ENCODE measurements at regions not wholly inside any gene's neighbourhood (a gene's known extent, or its start where the extent isn't known, plus 50 kb on each side); places are given as distances from the start of the nearest gene placed in this dataset.

DNA sequence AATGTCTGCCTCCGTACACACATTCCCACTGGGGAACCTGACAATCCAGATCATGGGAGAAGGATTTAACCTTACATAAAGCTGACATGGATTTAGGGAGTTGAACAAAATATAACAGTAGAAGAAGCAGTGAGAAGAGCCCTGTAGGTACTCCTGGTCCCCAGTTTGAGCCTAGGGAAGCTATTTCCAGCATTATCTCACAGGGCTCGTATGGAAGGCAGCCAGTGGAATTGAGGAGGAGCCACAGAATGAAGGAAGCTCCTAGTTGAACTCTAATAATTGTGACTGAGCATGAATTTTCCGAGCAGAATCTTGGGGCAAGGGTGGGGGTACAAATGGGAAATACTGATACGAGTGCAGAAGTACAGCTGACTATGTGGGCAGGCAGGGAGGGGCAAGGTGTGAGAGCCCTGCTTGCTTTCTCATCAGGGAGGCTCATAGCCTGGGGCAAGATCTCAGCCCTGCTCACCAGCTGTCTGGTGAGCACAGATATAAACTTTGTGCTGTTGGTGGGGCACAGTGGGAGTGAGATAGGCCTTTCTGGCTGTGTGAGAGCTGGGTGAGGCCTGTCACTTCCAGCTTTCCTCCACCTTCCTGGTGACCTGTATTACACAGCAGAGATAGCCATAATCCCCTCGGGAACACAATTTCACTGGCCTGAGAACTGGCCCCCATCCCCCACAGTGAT is 290.7 kb upstream of the IL12B start:
- no peak overlapping the region for H3K4me3 ChIP-seq (ENCODE audit: low read depth, low read length)
- DNase-seq (ENCODE audit: low read depth): no peak

- DNase-seq (ENCODE audit: low read depth): no peak
- H3K4me3 ChIP-seq (ENCODE audit: low read depth, low read length): no peak overlapping the region
Observed at GRCh38 chr5:159628703-159629102, 287.6 kb upstream of the ADRA1B start.

GRCh38 chr5:159629158-159629557 is 287.1 kb upstream of the ADRA1B start:
- DNase-seq (ENCODE audit: low read depth): no peak
- no peak overlapping the region for H3K4me3 ChIP-seq (ENCODE audit: low read depth, low read length)

DNA sequence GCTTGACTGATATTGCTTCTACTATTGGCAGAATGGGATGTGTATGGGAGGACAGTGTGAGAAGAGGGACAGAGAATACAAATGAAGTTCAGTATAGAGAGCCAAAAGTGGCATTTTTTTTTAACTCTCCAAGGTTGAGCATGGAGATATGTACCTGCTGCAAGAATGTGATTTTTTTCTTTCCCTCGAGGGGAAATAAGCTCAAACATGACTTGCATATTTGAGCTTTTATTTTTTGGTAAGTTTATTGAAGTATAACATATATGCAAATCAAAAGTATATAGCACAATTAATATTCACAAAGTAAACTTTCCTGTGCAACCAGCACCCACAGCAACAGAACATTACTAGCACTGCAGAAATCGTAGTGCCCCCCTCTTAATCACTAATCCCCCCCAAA is 285.7 kb upstream of the ADRA1B start:
- no peak overlapping the region for H3K4me3 ChIP-seq (ENCODE audit: low read depth, low read length)
- no peak for DNase-seq (ENCODE audit: low read depth)

DNA sequence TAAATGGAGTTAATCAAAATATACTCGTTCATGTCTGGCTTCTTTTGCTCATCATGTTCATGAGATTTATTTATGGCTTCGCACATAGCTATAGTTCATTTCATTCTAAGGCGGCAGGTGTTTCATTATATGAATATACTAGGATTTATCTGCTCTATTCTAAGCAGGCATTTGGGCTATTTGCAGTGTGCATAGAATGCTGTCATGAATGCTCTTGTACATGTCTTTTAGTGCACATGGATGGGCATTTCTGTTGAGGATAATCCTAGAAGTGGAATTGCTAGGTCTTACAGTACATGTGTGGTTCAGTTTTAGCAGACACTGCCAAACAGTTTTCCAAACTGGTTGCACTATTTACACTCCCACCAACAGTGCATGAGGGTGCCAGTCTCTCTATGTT is 285.3 kb upstream of the ADRA1B start:
- no peak overlapping the region for H3K4me3 ChIP-seq (ENCODE audit: low read depth, low read length)
- no peak for DNase-seq (ENCODE audit: low read depth)

- no peak overlapping the region for H3K4me3 ChIP-seq (ENCODE audit: low read depth, low read length)
- DNase-seq (ENCODE audit: low read depth): no peak
Observed at GRCh38 chr5:159632866-159633265, 283.4 kb upstream of the ADRA1B start.

GRCh38 chr5:159638481-159638880 is 277.8 kb upstream of the ADRA1B start:
- DNase-seq (ENCODE audit: low read depth): no peak
- no peak overlapping the region for H3K4me3 ChIP-seq (ENCODE audit: low read depth, low read length)

GRCh38 chr5:159638954-159639559 is 277.2 kb upstream of the ADRA1B start:
- peak; percentile 11 for DNase-seq (ENCODE audit: low read depth)
- no peak overlapping the region for H3K4me3 ChIP-seq (ENCODE audit: low read depth, low read length)

- H3K4me3 ChIP-seq (ENCODE audit: low read depth, low read length): no peak overlapping the region
- no peak for DNase-seq (ENCODE audit: low read depth)
Observed at GRCh38 chr5:159639590-159639989, 276.7 kb upstream of the ADRA1B start.

DNA sequence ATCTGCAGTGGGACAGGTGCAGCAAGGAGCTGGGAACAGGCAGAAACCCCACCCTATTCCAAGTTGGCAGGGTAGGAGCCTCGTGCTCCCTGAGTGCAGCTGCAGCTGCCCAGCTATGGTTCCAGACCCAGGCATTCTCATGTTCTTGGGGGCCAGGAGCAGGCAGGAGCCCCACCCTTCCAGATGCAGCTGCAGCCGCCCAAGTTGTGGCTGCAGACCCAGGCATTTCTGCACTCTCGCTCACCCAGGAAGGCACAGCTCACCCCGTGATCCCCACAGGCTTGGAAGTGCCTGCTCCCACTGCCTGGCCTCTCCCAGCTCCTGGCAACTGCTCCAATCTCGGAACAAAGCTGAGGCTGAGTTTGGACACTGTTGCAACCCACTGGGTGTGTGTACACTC is 275.8 kb upstream of the ADRA1B start:
- H3K4me3 ChIP-seq (ENCODE audit: low read depth, low read length): no peak overlapping the region
- DNase-seq (ENCODE audit: low read depth): no peak

- DNase-seq (ENCODE audit: low read depth): no peak
- H3K4me3 ChIP-seq (ENCODE audit: low read depth, low read length): no peak overlapping the region
Observed at GRCh38 chr5:159640921-159641320, 275.4 kb upstream of the ADRA1B start.

DNA sequence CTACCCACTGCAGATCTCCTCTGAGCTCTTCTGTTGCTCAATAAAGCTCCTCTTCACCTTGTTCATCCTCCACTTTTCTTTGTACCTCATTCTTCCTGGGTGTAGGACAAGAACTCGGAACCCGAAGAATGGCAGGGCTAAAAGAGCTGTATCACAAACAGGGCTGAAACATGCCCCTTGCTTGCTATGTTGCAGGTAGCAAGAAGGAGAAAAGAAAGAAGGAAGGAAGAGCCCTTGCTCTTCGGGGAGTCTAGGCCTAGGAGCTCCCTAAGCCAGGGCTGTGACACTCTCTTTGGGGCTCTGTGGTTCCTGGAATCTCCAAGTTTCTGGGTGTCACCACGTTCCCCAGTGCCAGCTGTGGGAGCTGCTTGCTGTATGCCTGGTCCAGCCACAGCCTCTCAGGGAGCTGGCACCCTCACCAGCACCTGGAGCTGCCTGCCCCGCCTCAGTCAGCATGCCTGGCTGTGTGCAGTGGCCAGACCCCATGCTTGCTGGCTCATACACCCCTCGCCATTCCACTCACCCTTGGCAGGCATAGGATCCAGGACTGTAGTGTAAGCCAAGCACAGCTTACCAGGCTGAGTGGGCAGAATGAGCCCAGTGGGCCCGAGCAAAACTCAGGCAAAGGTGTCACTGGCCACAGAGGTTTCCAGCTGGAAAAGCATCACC is 274.8 kb upstream of the ADRA1B start:
- DNase-seq (ENCODE audit: low read depth): no peak
- no peak overlapping the region for H3K4me3 ChIP-seq (ENCODE audit: low read depth, low read length)

DNA sequence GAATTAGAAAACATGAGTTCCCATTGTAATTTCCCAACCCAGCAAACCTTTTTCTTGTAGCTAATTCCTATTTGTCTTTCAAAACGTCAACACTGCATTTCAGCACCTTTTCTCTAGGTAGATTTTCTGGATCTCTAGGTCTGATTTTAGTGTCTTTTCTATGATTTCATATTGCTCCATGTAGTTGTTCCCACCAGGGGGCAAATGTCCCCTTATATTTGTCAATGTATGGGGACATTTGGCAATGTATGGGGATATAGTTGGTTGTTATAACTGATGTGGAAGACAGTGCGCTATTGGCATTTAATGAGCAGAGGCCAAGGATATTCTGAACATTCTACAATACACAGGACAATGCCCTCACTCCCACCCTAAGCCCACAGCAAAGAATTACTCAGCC is 273.9 kb upstream of the ADRA1B start:
- H3K4me3 ChIP-seq (ENCODE audit: low read depth, low read length): no peak overlapping the region
- no peak for DNase-seq (ENCODE audit: low read depth)

DNA sequence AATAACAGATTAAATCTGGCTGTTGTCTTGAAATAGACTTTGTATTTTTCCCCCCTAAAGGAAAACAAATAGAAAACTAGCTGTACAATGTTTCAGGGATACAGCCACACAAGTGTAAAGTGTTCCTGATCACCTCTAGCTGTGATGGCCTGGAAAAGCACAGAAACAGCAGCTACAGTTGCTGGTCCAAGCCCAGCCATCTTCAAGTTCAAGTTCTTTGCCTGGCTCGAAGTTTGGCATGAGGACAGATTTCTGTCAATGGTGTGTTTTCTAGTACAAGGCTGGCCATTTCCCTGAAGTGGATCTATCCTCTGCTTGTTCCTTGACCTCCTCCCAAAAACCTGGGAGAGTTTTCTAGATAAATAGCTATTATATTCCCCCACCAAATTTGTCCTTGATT is 272.2 kb upstream of the ADRA1B start:
- H3K4me3 ChIP-seq (ENCODE audit: low read depth, low read length): no peak overlapping the region

GRCh38 chr5:159645179-159645846 is 271.0 kb upstream of the ADRA1B start:
- H3K4me3 ChIP-seq (ENCODE audit: low read depth, low read length): no peak overlapping the region
- no peak for DNase-seq (ENCODE audit: low read depth)

More for the DNA sequence above, 272.2 kb upstream of the ADRA1B start:
- no peak for DNase-seq (ENCODE audit: low read depth)

DNA sequence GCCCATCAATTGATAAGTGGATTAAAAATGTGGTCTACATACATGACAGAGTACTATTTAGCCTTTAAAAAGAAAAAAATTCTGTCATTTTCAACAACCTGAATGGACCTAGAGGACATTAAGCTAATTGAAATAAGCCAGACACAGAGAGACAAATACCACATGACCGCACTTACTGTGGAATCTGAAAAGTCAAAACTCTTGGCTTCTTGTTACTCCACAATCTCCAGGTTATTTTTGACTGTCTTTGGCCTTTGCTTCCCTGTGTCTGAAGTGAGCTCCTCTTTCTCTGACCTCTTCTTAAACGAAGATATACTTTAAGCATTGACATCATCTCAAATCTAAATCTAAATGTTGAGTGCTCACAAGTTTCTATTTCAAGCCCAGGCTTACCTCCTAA is 265.5 kb upstream of the ADRA1B start:
- no peak overlapping the region for H3K4me3 ChIP-seq (ENCODE audit: low read depth, low read length)
- DNase-seq (ENCODE audit: low read depth): no peak

GRCh38 chr5:159655757-159656409 is 260.4 kb upstream of the ADRA1B start:
- DNase-seq (ENCODE audit: low read depth): no peak

DNA sequence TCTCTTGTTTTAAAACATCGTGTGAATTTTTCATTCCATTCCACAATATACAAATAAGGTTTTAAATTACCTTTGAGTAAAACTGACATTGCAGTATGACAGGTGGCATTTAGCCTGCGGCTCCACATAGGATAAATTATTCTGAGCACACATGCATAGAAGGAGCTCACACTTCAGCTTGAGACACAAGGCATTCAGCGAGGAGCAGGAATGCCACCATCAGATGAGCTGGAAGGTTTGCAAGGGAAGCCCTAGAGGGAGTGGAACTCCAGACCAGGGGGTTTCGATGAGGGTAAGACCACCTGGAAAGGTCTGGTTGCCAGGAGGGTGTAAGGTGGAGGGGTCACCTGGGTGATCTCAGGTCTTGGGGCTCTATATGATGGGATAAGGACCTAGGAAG is 259.0 kb upstream of the ADRA1B start:
- DNase-seq (ENCODE audit: low read depth): no peak
- no peak overlapping the region for H3K4me3 ChIP-seq (ENCODE audit: low read depth, low read length)

More at GRCh38 chr5:159655757-159656409, 260.4 kb upstream of the ADRA1B start:
- no peak overlapping the region for H3K4me3 ChIP-seq (ENCODE audit: low read depth, low read length)

GRCh38 chr5:159657771-159658170 is 258.5 kb upstream of the ADRA1B start:
- no peak overlapping the region for H3K4me3 ChIP-seq (ENCODE audit: low read depth, low read length)
- no peak for DNase-seq (ENCODE audit: low read depth)
